ENCODE measurements at regions not wholly inside any gene's neighbourhood (a gene's known extent, or its start where the extent isn't known, plus 50 kb on each side); places are given as distances from the start of the nearest gene placed in this dataset.

- TF ChIP-seq ZSCAN20 (CRISPR knock-in tag; IDR thresholded peaks at IDR 0.05) (no peak), CTCF (IDR thresholded peaks at IDR 0.05) (no peak), POLR2A (IDR thresholded peaks at IDR 0.05; ENCODE audit: low read length) (no peak), MYC (IDR thresholded peaks at IDR 0.05; ENCODE audit: borderline replicate concordance, low read length) (no peak), RFX5 (IDR thresholded peaks at IDR 0.05) (no peak), TFCP2L1 (CRISPR knock-in tag; IDR thresholded peaks at IDR 0.05) (no peak), MAX (IDR thresholded peaks at IDR 0.05) (no peak), HDAC2 (IDR thresholded peaks at IDR 0.05) (no peak), PBX3 (IDR thresholded peaks at IDR 0.05) (no peak)
These were observed 96.4 kb upstream of the ATL2 start for GRCh38 chr2:38473333-38474005.

Measured in A549 (cell line).